GM12872 (cell line): ENCODE measurements at regions not wholly inside any gene's neighbourhood (a gene's known extent, or its start where the extent isn't known, plus 50 kb on each side); places are given as distances from the start of the nearest gene placed in this dataset.

Source experiments
- CTCF ChIP-seq: IDR thresholded peaks from 3 replicates; pipeline ENCODE4 v1.5.1; 2011; ENCODE audit warnings: low read depth, mild to moderate bottlenecking, low read length, moderate library complexity; ENCODE audit not compliant: insufficient read depth

GRCh38 chr10:131630772-131631258, 270.0 kb upstream of the PPP2R2D start:
- no peak for TF ChIP-seq CTCF

- TF ChIP-seq CTCF: no peak
These were observed 269.2 kb upstream of the PPP2R2D start for GRCh38 chr10:131631619-131632018.

GRCh38 chr10:131635564-131636015, 265.2 kb upstream of the PPP2R2D start:
- TF ChIP-seq CTCF: no peak

GRCh38 chr10:131636116-131636515, 264.7 kb upstream of the PPP2R2D start:
- TF ChIP-seq CTCF: no peak

- no peak for TF ChIP-seq CTCF
These were observed 263.7 kb upstream of the PPP2R2D start for GRCh38 chr10:131636841-131637724.

- TF ChIP-seq CTCF: no peak
These were observed 262.5 kb upstream of the PPP2R2D start for GRCh38 chr10:131638049-131638879.

- no peak for TF ChIP-seq CTCF
These were observed 261.9 kb upstream of the PPP2R2D start for GRCh38 chr10:131638880-131639278.
